Skeletal muscle satellite cell (primary cell): ENCODE measurements at regions not wholly inside any gene's neighbourhood (a gene's known extent, or its start where the extent isn't known, plus 50 kb on each side); places are given as distances from the start of the nearest gene placed in this dataset.

Experiments used
- H3K27me3 ChIP-seq: 2 replicates; pipeline ENCODE4 v1.7.0; 2013; ENCODE audit warnings: low read length; ENCODE audit not compliant: control insufficient read depth, insufficient read depth
- H3K36me3 ChIP-seq: 2 replicates; pipeline ENCODE4 v1.7.0; 2013; ENCODE audit warnings: mild to moderate bottlenecking, control low read depth, low read length; ENCODE audit not compliant: insufficient read depth
- H3K4me1 ChIP-seq: 2 replicates; pipeline ENCODE4 v1.7.0; 2013; ENCODE audit warnings: low read length; ENCODE audit not compliant: control insufficient read depth, insufficient read depth
- H3K4me2 ChIP-seq: 2 replicates; pipeline ENCODE4 v1.7.0; 2013; ENCODE audit warnings: mild to moderate bottlenecking, low read length
- H3K4me3 ChIP-seq: 2 replicates; pipeline ENCODE4 v1.7.0; 2013; ENCODE audit warnings: low read length
- H3K9ac ChIP-seq: 2 replicates; pipeline ENCODE4 v1.7.0; 2013; ENCODE audit warnings: mild to moderate bottlenecking, low read depth, low read length, moderate library complexity
- H3K9me3 ChIP-seq: replicated peaks from 2 replicates; pipeline ENCODE4 v1.7.0; 2013; ENCODE audit warnings: mild to moderate bottlenecking, control low read depth, low read length

DNA sequence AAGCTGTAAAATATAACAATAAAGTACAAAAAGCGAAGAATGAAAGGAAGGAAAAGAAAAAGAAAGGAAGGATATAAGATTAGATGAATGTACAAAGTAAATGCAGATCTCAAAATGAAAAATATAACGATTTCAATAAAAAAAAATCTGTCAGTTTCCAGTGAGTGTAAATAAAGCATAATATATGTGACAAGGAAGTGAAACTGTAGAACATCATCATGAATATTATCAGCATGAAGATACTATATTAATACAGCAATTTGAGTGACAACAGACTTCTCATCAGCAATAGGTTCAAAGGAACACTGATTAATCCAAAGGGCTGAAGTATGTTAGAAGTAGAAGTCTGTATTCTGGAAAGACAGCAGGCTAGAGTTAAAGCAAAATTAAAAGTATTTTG, 659.5 kb upstream of the MBL2 start:
- H3K27me3 ChIP-seq = no peaks in the 10 kb centered on the region
- no peaks in the 10 kb centered on the region for H3K4me1 ChIP-seq
- H3K9ac ChIP-seq = no peak overlapping the region
- H3K4me3 ChIP-seq = no peak overlapping the region
- no peaks in the 10 kb centered on the region for H3K36me3 ChIP-seq
- no peaks in the 10 kb centered on the region for H3K9me3 ChIP-seq
- no peak overlapping the region for H3K4me2 ChIP-seq

DNA sequence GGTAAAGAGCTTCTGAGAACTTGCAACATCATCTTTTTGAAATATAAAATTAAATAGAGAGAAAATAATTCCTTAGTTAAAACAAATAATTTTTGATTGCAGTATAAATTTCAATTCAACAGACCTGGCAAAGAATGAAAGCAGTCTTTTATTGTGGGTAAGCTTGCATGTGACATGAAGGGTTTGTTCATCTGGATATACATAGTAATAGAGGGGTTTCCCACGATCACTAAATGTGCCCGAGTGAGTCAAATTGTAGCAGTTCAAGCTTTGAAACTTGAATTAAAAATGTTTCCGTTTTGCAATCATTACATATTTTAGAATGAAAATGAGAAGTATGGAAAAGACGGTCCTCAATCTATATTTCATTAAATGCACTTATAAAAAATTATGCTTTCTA, 658.4 kb upstream of the MBL2 start:
- H3K36me3 ChIP-seq = no peaks in the 10 kb centered on the region
- H3K4me1 ChIP-seq = no peaks in the 10 kb centered on the region
- no peaks in the 10 kb centered on the region for H3K27me3 ChIP-seq
- H3K9ac ChIP-seq = no peak overlapping the region
- no peak overlapping the region for H3K4me3 ChIP-seq
- no peak overlapping the region for H3K4me2 ChIP-seq
- peaks cover 5% of the 10 kb centered on the region for H3K9me3 ChIP-seq

DNA sequence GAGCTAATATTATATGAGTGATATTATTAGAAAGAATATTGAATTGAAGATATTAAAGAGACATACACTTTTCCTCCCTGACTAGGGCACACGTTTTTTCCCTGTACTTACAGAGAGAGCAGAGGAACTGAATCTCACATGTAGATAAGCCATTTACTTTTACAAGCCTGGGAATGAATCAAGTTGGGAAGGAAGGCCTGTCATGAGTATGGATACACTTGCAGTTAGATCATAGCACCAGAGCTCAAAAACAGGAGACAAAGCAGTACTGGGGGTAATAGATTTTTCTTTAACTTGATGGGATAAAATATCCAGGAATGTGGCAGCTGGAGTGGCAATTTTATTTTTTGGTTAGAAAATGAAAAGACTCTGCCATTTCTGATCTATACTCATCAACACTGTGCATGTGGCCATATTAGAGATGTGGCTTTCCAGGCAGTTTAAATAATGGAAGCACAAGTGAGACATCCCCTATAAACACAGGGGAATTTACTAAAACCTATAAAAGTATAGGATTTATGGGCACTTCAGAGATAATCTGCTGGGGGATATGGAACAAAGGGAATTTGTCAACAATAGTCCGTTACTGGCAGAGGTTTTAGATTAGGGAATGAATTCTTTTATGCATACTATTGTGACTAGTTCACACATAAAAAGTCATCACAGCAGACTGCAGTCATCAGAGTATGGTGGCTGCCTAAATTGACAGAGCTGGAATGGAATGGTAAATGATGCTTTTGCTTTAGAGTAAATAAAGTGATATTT, 657.7 kb upstream of the MBL2 start:
- Histone ChIP-seq H3K36me3 (no peaks in the 10 kb centered on the region), H3K4me1 (no peaks in the 10 kb centered on the region), H3K9me3 (peaks cover 5% of the 10 kb centered on the region), H3K27me3 (no peaks in the 10 kb centered on the region), H3K4me3 (no peak overlapping the region), H3K9ac (no peak overlapping the region), H3K4me2 (no peak overlapping the region)

DNA sequence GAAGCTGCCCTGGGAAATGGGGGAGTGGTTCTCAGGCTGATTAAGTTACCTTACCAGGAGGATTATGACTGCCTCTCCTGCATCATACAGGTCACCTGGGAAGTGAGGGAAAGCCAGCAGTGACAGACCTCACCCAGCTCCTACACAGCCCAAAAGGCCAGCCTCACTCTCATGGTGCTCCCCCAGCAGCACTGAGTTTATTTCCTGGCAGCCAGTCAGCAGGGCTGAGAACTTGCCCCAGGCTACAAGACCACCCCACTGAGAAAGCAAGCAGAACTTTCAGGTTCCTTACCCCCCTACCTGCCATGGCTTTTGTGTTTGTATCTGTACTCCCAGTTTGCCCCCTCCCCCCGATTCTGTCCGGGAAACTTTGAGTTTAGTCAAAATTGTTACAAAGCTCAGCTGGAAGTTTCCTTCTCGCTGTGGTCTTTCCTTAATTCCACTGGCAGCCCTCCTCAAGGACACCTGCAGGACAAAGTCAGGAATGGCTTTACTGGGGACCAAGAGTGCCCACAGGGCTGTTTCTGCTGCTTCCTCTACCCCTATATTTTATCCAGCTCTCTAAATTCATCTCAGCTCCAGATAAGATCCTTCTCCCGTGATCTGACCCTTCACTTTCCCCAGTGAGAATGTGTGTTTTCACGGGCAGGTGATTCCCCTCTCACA, 649.8 kb upstream of the MBL2 start:
- H3K4me1 ChIP-seq = no peaks in the 10 kb centered on the region

DNA sequence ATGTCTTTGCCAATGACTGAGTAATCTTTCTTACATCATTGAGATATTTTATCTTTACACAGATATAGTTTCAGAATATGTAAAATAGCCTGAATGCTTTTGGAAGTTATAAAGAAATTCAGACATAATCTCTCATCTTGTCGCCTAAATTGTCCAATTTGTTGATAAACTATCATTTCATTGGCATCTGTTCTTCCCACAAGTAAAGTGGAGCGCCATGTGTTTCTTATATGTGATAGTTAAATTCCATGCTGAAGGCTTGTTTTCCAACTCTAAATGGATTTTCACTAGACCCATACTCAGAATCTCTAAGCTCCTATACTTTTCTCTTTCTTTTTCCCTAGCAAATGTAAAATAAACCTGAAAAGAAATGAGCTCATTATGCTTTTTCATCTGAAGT, 640.1 kb upstream of the MBL2 start:
- Histone ChIP-seq H3K9ac (no peak overlapping the region), H3K4me3 (no peak overlapping the region), H3K4me1 (no peaks in the 10 kb centered on the region), H3K27me3 (no peaks in the 10 kb centered on the region), H3K4me2 (no peak overlapping the region), H3K36me3 (no peaks in the 10 kb centered on the region), H3K9me3 (peaks cover 3% of the 10 kb centered on the region)

More for the DNA sequence above, 649.8 kb upstream of the MBL2 start:
- no peak overlapping the region for H3K4me3 ChIP-seq
- H3K36me3 ChIP-seq = no peaks in the 10 kb centered on the region
- peaks cover 11% of the 10 kb centered on the region for H3K9me3 ChIP-seq
- no peak overlapping the region for H3K4me2 ChIP-seq
- no peak overlapping the region for H3K9ac ChIP-seq
- H3K27me3 ChIP-seq = no peaks in the 10 kb centered on the region

DNA sequence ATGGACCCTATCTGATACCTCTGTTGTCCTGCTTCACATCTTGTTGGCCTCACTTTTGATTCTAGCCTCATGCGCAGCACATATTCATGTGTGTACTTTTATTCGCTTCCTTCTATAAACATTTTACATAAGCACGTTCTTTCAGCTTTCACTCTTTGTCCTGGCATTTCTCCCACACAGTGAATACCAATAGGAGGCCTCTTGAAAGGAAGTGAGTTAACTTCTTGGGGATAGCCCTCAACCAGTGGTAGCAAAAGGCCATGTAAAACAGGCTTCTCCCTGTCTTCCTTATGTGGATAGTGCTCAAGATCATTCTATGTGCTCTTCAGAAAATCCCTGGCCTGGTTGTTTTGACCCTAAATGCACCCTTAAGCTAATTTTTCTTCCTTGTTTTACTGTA, 633.9 kb upstream of the MBL2 start:
- Histone ChIP-seq H3K9ac (no peak overlapping the region), H3K4me3 (no peak overlapping the region), H3K9me3 (peaks cover 3% of the 10 kb centered on the region), H3K27me3 (no peaks in the 10 kb centered on the region), H3K4me2 (no peak overlapping the region), H3K4me1 (no peaks in the 10 kb centered on the region), H3K36me3 (no peaks in the 10 kb centered on the region)

DNA sequence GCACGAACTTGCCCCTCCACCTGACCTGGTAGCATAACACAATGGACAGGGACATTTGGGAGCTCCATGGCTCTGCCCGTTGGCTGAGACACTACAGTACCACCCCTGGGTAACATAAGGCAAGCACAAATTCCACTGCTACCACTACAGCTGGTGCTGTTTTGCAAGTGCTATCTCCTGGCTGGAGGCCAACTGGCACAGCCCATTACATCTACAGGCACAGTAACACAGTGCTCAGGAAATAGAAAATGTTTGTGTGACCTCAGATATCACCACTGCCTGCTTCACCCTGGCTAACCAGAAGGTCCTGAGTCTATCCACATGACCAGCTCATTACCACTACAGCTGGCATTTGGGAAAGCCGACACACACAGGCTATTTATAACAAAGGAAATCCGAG, 631.1 kb upstream of the MBL2 start:
- no peaks in the 10 kb centered on the region for H3K36me3 ChIP-seq
- no peak overlapping the region for H3K9ac ChIP-seq
- no peaks in the 10 kb centered on the region for H3K27me3 ChIP-seq
- H3K4me3 ChIP-seq = no peak overlapping the region
- no peaks in the 10 kb centered on the region for H3K9me3 ChIP-seq
- H3K4me1 ChIP-seq = no peaks in the 10 kb centered on the region
- no peak overlapping the region for H3K4me2 ChIP-seq

DNA sequence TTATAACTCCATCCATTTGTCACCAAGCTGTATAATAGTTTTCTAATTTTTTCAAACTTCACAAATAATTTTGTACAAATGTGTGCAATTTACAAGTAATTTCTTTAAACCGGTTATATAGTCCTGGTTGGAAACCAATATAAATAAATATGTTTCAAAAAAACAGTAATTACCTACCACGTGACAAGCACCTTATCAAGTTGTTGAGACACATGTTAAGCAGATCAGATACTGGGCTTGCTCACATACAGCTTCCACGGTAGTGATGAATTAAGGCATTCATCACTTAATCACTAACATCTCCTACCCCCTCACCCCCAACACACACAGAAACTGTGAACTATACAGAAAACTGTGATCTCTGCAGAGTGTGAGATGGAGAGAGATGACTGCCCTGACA, 630.0 kb upstream of the MBL2 start:
- Histone ChIP-seq H3K27me3 (no peaks in the 10 kb centered on the region), H3K36me3 (no peaks in the 10 kb centered on the region), H3K9ac (no peak overlapping the region), H3K9me3 (no peaks in the 10 kb centered on the region), H3K4me2 (no peak overlapping the region), H3K4me1 (no peaks in the 10 kb centered on the region), H3K4me3 (no peak overlapping the region)

DNA sequence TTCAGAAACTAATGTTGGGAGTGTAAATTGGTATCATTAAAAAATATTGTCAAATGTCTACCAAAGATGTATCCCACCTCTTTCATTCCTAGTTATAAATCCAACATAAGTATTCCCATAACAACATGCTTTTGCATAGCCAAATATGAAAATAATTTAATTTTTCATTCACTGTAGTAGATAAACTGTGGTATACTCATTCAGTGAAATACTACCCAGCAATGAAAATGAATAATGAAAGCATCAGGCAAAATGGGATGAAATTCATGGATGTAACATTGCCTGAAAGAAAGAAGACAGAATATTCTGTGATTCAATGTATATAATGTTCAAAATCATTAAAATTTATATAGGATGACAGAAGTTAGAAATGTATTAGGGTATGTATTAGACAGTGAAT, 629.0 kb upstream of the MBL2 start:
- H3K4me1 ChIP-seq = no peaks in the 10 kb centered on the region
- no peaks in the 10 kb centered on the region for H3K9me3 ChIP-seq
- H3K9ac ChIP-seq = no peak overlapping the region
- no peaks in the 10 kb centered on the region for H3K27me3 ChIP-seq
- H3K36me3 ChIP-seq = no peaks in the 10 kb centered on the region
- no peak overlapping the region for H3K4me2 ChIP-seq
- H3K4me3 ChIP-seq = no peak overlapping the region

DNA sequence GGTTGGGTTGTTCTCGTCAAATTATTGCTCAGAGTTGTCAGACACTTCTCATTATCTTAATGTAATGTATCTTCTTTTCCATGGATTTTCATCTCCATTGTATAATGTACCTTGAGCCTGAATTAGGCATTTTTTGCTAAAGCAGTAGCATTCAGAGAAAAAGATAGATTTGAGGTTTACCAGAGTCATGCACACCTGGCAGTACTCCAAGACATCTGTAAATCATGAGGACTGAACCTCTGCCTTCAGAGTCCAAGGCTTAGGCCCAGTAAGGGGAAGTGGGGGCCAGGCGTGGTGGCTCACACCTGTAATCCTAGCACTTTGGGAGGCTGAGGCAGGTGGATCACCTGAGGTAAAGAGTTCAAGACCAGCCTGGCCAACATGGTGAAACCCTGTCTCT, 624.3 kb upstream of the MBL2 start:
- Histone ChIP-seq H3K4me2 (no peak overlapping the region), H3K9me3 (no peaks in the 10 kb centered on the region), H3K4me1 (no peaks in the 10 kb centered on the region), H3K9ac (no peak overlapping the region), H3K36me3 (no peaks in the 10 kb centered on the region), H3K27me3 (no peaks in the 10 kb centered on the region), H3K4me3 (no peak overlapping the region)

DNA sequence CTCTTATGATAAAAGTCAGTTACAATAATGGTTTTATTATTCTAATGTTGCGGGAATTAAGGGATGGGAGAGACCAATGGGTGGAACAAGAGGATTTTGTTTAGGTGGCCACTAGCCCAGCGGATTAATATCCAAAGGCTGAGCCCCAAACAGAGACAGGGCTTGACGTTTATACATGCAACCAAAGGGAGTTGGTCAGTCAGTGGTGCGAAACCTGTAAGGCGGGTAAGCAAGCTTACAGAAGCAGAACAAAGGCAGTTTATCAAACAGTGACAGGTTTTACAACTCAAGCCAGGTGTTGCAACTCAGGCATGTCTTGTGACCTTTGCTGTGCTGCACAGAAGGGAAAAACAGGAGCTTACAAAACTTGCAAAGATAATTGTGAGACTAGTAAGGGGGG, 622.9 kb upstream of the MBL2 start:
- Histone ChIP-seq H3K4me1 (no peaks in the 10 kb centered on the region), H3K27me3 (no peaks in the 10 kb centered on the region), H3K36me3 (no peaks in the 10 kb centered on the region), H3K4me2 (no peak overlapping the region), H3K4me3 (no peak overlapping the region), H3K9ac (no peak overlapping the region), H3K9me3 (no peaks in the 10 kb centered on the region)

DNA sequence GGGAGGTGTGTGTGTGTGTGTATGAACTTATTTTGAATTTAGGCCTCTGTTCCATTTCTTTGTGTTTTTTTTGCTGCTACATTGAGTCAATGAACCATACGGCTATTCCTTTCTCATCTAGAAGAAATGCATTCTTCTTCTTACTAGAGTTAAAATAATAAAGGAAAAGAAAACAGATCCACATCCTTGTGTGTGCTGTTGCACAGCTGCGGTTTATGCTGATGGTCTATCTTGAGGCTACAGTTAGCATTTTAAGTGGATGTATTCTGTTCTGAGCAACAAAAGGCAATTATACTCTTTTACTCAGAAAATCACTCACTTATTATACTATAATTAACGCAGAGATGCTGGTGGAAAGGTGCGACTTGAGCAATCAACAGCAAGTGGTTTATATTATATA, 615.0 kb upstream of the MBL2 start:
- Histone ChIP-seq H3K27me3 (no peaks in the 10 kb centered on the region), H3K9me3 (peaks cover 5% of the 10 kb centered on the region), H3K36me3 (no peaks in the 10 kb centered on the region), H3K4me1 (no peaks in the 10 kb centered on the region), H3K9ac (no peak overlapping the region), H3K4me2 (no peak overlapping the region), H3K4me3 (no peak overlapping the region)
